ENCODE measurements at regions not wholly inside any gene's neighbourhood (a gene's known extent, or its start where the extent isn't known, plus 50 kb on each side); places are given as distances from the start of the nearest gene placed in this dataset.
"Not testable (repeated sequence)": the region's sequence is repeated elsewhere in the genome, so short reads cannot be mapped to it uniquely, and the experiment has no call there.

DNA sequence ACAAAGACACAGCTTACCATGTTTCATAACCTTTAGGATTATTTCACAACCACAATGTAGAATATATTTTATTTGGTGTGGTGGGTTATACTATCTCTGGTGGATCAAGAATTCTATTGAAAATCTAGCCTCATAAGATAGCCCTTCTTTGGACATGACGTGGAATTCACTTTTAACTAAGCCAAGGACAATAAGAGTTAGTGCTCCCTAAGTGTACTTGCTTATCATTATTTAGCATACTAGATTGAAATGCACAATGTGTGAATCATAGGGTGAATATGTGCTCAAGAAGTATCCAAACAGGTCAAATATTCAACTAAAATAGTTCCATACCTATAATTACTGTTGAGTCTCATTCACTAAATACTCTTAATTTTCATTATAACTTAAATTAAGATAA is 1179.5 kb upstream of the GOT2 start:
- no peak for DNase-seq

DNA sequence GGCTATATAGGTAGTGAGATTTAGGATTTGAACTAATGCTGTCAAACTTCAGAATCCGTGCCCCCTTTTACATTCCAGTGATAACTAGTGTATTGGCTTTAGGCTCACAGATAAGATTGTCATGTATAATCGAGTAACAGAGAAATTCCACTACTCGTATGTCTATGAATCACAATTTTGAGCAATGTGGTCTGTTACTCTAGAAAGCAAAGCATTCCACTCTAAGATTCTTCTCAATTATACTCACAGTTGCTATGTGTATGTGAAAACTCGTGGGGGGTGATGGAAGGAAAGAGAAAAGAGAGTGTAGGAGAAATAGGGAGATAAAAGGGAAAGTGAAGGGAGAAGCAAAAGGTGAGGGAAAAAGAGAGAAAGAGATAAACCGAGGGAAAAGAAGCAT is 1175.1 kb upstream of the GOT2 start:
- no peak for DNase-seq

DNA sequence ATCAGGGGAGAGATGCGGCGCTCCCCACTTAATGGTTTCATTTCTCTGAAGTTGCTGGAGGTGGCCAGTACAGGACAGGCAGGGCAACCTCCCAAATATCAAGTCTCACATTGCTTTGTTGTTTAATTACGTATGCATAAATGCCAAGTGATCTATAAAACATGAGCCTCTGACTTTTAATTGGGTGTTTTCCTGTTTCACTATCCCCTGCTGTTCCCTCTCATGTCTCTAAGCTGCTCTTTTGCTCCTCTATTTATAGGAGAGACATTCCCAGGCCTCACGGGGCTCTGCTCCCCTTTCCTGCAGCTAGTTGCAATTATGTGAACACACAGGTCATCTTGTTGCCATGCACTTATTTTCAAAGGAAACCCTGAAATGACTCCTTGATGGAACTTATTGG is 1173.5 kb upstream of the GOT2 start:
- no peak for DNase-seq

DNA sequence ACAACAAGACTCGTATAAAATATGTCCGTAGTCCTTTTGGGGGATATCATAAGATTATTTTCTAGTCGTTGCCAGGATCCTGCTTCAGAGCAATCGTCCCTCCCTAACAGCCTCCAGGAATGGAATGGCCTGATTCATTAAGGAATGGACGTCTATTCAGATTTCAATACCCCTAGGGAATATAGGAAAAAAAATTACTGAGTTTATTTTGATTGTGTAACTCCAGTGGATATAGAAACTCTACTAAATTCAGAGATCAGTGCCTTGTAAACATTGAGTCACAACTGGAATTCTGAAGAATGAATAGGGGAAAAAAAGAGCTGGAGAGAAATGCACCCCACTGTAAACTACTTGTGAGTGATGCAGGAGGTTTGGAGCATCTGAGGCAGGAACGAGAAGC is 1171.5 kb upstream of the GOT2 start:
- no peak for DNase-seq

DNA sequence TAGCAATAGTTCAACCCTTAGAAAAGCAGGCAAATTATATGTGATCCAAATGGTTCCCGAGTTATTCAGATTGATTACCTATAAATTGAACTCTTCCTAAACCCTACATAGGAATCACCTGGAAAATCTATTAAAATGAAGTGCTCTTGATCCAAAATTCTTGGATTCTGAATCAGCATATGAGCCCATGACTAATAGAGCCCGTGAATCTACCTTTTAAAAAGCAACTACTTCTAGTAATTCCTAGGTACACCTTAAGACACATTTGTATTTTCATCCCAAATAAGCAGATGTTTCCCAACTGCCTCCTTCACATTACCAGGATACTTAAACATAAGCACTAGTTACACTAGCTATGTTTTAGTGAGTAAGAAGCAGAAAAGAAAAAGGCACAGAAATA is 1171.0 kb upstream of the GOT2 start:
- DNase-seq: no peak

DNA sequence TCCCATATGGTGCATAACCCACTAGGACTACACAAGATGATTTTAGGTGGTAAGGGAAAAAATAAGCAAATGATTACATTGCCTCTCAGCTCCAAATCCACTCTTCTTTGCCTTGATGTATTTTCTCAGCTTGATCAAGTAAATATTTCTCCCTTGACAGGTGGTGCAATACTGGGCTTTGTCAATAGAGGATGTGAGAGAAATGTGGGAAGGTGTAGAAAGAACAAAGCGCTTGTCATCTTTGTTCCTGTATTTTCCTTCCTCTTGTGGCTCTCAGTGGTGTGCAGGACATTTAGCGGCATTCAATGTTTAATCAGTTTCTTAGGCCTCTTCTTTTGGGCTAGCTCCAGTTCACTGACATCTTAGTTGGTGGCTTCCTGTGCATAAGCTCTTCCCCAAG is 1165.8 kb upstream of the GOT2 start:
- DNase-seq: no peak

DNA sequence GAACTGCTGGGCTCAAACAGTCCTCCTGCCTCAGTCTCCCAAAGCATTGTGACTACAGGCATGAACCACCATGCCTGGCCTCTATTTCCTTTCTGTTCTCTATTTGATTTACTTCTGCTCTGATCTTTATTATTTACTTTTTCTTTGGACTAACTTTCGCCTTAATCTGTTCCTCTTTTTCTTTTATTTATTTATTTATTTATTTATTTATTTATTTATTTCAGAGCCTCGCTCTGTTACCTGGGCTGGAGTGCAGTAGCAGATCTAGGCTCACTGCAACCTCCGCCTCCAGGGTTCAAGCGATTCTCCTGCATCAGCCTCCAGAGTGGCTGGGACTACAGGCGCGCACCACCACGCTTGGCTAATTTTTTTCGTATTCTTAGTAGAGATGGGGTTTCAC is 1158.3 kb upstream of the GOT2 start:
- DNase-seq: no peak

DNA sequence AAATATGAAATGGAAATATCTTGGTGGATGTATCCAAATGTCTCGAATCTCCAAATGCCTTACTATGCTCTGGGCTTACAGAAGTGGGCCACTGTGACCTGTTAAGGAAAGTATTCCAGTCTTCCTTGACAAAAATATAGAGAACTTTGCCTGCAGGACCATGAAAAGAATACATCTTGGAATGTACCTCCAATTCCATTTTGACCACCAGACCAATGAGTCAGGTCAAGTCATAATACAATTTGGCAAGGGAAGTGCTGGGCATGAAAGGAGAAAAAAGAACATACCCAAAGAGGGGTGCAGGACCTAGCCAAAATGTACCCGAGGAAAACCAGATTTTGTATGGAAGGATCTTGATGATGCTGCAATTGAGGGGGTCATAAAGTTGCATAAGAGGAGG is 1153.7 kb upstream of the GOT2 start:
- DNase-seq: no peak

DNA sequence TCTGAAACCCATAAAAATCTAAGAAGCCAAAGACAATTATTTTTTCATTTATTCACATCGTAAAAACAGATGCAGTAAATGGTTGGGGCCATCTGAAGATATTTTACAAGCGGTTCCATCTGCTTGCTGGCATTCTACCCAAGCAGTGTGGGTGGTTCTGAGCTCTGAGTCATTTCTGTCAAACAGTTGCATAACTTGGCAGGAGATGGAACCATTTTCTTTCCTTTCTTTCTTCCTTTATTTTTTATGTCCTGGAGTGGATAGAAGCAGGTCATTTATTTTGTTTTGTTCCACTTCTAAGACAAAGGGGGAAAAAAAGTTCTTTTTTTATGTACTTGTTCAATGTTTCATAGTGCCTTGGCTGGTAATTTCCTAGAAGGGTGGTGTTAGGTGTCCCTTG is 1151.9 kb upstream of the GOT2 start:
- no peak for DNase-seq

DNA sequence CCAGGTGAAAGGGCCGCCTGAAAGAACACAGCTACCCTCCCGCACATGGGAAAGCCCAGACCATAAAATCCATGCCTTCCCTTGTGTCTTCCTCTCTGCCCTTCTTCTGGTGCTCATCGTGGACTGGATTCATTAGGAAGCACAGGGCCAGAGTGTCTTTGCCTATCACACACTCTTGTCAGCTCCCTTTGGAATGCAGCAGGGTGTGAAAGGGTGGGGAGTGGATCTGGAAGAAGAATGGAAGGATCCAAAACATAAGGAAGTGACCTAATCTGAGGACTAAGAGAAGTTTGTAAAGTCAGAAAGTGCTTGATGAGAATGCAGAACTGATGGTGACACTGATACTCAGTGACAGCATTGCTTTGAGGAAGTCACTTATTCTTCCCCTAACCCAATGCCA is 1147.3 kb upstream of the GOT2 start:
- no peak for DNase-seq

DNA sequence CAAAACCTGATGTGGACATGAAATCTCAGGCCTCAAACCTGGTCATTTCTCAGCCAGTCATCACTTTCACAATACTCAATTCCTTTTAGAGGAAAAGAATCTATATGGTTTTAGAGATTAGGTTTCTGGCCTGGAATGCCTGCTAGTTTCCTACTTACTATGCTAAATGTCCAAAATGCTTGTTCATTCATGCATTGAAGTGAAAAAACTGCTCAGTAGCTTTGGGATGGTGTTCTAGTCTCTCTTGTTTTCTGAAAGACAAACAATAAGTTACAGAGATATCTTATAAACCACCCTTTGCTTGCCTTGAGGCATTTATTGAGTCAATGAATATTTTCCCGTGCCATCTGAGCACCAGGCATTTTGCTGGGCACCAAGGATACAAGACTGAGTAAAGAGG is 1146.5 kb upstream of the GOT2 start:
- DNase-seq: no peak

DNA sequence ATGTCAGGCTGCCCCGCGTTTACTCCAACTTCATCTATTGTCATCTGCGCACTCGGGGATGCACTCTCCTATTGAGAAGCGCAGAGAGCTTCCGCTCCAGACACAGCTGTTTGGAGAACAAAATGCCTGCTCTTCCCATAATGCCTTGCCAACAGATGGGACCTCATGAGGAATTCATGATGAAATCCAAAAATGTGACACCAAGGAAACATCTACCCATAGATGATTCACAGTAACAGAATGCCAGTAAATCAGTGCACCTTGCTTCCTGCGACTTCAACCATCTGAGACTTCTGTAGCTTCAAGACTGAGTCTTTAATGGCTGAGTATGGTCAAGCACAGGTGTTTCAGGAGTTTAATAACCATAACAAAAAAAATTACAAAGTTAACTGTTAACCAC is 1144.9 kb upstream of the GOT2 start:
- DNase-seq: no peak

DNA sequence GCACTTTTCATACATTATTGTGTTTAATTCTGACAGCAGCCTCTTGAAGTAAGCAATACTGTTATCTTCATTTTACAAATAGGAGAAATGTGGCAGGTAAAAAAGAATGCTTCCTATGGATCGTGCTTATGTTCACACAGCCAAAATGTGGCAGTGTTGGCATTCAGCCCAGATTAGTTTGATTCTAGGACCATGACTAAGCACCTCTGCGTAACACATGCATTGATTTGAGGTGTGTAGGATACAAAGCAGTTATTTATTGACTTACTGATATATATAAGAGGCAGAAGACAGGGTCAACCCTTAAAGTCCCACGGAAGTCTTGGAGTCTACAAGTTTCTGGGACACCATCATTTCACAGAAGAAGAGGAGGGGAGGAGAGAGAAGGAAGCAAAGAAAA is 1144.4 kb upstream of the GOT2 start:
- no peak for DNase-seq

DNA sequence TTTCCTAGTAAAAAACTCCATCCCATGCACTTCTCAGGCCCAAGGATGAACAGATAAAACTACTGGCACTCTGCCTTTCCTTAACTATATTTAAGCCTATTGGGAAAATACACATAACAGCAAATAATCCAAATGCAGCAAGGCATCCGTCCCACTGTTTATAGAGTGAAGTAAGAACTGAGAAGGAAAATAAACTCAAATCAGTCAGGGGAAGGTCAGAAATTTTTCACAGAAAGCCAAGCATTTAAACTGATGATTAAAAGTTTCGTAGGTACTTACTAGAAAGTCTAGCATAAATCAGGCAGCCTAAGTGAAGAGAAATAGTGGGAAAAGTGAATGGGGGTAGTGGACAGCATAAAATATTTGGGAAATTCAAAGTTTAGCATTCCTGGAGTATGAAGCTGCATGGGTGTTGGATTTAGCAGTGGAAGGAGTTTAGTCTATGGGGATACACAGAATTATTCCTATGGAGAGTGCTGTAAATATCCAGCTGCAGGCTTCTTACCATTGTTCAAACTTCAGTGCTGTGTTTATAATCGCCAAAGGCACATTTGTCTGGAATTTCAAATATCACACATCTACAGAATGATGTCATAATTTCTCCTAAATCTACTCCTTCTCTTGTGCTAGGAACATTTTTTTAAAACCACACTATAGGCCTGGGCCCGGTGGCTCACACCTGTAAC is 1131.0 kb upstream of the GOT2 start:
- DNase-seq: no peak

DNA sequence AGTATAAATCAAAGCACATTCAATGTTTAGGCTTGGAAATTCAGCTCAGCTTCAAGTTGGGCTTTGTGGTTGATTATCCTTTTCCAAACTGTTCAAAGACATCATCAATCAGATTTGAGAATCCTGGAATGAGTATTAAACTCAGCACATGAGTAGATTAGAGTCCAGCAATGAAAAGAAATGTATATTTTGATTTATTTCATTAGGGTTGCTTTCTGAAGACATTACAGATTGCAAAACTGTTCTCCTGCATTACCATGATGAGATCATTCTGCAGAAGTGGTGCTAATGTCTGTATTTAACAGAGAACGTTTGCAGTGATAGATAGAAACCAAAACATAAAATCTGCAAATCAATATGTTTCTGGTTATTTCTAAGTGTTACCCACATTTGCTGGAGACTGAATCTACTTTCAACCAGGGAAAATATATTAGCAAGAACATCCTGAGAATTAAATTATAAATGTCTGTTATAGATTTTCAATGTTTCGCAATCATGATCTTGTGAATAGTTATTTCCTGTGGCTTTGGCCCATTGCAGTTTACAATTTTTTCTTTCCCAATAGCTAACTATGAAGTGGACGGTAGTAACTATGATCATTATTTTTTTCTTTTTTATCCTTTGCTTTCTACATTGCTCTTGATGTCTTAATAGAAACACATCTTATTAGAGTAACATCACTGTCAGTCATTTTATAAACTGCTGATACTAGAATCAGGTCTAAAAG is 1125.7 kb upstream of the GOT2 start:
- no peak for DNase-seq

DNA sequence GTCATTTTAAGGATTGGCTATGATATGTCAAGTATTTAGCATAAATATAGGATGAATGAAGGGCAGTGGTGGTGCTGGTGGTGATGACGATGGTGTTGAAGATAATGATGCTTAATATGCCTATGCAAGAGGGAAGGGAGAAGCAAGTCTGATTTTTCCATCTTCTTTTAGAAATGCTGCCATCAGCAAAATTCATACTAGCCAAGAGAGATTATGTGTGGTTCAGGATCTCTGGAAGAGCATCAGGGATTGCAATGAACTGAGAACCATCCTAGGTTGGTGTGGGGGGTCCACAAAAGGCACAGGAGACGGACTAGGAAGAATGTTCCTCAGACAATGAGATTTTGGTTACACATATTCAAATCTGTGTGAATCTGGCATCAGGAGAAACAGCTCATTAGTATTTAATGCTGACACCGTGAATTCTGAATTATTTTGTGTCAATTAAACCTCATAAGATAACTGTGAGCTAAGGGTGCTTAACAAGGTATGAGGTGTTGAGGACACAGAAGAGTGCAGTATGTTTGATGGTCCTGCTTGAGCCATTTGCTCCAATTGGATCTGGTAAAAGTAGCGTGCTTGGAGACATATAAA is 1120.8 kb upstream of the GOT2 start:
- no peak for DNase-seq

DNA sequence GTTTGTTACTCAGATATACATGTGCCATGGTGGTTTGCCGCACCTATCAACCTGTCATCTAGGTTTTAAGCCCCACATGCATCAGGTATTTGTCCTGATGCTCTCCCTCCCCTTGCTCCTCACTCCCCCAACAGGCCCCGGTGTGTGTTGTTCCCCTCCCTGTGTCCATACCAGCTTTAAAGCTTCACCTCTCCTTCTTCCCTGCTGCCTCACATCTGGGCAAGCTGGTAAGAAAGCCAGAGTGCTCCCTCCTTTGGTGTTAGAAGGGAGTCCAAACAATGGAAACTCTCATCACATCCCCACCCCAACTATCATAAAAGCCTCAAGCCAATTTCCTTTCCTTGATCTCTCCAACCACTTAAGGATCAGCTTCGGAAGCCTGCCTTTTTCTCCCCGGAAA is 1115.6 kb upstream of the GOT2 start:
- no peak for DNase-seq

DNA sequence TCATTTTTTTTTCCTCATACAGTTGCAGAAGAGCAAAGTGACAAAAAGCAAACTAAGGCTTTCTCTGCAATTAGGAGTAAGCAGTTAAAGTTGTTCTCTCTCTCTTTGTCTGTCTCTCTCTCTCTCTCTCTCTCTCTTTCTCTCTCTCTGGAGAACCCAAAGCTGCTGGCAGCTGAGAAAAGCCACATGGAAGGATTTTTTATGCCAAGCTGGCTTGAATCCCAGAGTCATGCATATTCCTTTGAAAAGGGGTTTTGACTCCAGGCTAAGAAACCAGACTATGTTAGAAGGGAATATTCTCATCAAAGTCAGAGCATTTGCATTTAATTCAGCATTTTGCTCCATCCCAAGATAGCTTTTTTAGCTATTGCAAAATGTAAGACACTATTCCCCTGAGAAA is 1114.2 kb upstream of the GOT2 start:
- DNase-seq: no peak

DNA sequence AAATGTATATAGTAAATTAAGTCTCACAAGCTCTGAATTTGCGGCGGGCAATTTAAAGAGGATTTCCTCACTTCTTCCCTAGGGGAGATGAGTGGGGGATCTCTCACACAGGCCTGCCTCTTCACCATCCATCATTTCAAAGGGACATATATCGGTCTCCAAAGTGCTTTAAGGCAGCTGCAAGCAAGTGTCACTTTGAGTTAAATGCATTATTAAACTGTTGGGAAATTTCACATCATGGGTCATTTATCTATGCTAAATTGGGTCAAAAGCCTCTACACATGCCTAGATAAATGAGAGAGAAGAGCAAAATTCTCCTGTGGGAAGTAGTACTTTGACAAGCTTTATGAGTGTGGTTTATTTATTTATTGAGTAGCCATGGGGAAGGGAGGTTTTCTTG is 1106.1 kb upstream of the GOT2 start:
- DNase-seq: no peak

DNA sequence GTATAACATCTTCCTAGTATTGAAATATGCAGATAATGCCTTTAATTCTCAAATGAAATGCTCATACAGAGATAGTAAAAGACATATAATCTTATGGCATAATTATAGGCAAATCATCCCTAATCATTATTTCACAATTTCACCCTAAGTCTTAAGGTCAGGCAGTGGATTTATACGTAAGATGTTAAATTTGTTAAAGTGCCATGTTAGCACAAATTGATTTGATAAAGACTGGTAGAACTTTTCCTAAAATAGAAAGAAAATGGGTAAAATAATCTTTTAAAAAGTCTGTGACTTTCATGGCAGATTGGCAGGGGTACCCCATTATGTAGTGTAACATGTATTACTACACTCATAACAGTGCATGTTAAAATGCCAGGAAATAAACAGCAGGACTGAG is 1092.7 kb upstream of the GOT2 start:
- no peak for DNase-seq

DNA sequence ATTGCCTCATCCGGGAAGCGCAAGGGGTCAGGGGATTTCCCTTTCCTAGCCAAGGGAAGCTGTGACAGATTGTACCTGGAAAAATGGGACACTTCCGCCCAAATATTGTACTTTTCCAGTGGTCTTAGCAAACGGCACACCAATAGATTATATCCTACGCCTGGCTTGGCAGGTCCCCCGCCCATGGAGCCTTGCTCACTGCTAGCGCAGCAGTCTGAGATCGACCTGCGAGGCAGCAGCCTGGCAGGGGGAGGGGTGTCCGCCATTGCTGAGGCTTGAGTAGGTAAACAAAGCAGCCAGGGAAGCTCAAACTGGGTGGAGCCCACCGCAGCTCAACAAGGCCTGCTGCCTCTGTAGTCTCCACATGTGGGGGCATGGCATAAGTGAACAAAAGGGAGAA is 1075.4 kb upstream of the GOT2 start:
- not testable (repeated sequence) for DNase-seq

DNA sequence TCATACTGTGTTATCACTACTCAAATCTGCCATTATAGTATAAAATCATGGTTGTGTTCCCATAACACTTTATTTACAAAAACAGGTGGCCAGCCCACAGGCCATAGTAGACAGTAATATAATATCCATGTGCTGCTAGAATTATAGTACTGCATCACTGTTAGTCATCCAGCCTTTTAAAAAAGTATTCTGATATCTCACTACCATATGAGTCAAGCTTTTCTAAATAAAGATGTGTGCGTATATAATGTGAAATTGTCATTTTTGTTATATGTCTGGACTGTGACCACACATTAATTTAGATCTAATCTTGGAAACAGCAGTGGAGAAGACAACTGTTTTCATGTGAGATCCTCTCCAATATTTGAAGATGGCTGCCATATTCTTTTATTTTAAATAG is 1049.1 kb upstream of the GOT2 start:
- no peak for DNase-seq

DNA sequence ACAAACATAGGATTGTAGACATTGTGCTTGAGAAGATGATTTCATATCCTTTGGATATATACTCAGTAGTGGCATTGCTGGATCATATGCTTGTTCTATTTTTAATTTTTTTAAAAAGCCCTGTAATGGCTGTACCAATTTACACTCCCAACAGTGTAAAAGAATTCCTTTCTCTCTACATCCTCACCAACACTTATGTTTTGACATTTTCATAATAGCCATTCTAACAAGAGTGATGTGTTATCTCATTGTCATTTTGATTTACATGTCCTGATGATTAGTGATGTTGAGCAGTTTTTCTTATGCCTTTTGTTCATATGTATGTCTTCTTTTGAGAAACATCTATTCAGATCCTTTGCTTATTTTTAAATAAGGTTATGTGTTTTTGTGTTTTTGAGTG is 1039.2 kb upstream of the GOT2 start:
- DNase-seq: no peak

DNA sequence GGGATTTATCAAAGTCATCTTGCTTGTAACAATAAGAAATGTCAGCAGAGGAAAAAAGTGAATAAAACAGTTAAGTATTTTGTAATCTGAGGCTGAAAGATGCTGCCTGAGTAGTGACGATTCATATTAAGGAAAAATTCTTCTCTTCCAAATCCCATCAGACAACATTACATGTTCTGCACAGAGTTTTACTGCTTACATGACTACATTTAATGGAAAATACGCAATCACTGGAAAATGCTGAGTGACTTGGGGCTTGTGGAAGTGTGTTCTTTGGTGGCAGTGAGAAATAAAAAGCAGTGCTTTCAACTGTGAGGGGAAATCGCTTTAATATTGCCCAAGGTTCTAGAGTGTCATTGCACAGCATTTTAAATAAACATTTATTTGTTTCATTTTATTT is 1025.2 kb upstream of the GOT2 start:
- no peak for DNase-seq

DNA sequence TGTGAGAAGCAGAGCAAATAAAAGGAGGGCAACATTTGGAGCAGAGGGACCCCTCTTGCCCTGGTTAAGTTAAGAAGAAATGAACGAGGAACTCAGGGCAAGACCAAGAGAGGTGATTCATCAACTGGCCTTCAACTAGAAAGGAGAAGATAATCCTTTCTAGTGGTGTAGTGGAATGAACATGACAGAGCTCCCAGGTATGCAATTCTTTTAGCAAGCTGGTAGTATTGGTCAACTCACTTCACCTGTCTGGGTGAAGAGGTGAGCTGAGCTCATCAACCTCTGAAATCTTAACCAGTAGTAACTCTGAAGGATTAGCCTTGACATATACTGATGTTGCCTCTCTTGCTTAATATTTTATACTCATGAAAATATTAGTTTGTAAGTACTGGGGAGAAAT is 1024.7 kb upstream of the GOT2 start:
- DNase-seq: no peak

Data from activated CD8-positive, alpha-beta memory T cell treated with anti-CD3 and anti-CD28 coated beads, Interleukin-2, amount 50 U/mL, for 48 hours (primary cell).